KG1 (cell line): ENCODE measurements at regions not wholly inside any gene's neighbourhood (a gene's known extent, or its start where the extent isn't known, plus 50 kb on each side); places are given as distances from the start of the nearest gene placed in this dataset.
"Not testable (repeated sequence)": the region's sequence is repeated elsewhere in the genome, so short reads cannot be mapped to it uniquely, and the experiment has no call there.

ENCODE experiments used
- DNase-seq: peaks from one replicate; lab custom pipeline; 2025; lab: John Stamatoyannopoulos, UW

DNA sequence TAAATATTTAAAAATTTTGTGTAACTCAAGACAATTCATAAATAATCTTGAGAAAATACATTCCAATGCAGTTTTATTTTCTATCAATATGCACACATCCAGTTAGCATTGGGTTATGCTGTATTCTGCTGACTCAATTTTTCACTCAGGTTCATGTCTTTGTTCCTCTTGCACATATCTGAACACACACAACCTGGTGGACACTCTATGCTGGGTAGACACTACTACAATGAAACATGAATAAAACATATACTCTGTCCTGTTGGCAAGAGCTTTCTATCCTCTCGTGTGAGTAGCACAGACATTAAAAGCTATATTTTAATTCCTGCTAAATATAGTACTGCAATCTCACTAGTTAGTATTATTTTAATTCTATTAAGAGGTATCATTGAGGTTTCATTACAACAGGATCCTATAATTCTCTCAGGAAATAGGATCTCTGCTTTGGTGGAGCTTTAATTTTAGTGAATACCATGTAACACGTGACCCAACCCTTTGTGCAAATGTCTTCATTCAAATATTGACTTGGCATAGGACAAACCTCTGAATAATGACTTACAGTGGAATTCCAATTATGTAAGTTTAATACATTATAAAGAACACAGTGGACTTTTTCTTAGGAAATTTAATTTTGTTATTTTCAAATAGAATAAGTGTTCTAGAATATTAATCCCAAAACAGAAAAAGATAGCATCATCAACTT, 342.3 kb upstream of the TMEFF2 start:
- DNase-seq: no peak

GRCh38 chr2:192535956-192536921, 341.5 kb upstream of the TMEFF2 start:
- no peak for DNase-seq

GRCh38 chr2:192534072-192534471, 339.3 kb upstream of the TMEFF2 start:
- DNase-seq: no peak

DNA sequence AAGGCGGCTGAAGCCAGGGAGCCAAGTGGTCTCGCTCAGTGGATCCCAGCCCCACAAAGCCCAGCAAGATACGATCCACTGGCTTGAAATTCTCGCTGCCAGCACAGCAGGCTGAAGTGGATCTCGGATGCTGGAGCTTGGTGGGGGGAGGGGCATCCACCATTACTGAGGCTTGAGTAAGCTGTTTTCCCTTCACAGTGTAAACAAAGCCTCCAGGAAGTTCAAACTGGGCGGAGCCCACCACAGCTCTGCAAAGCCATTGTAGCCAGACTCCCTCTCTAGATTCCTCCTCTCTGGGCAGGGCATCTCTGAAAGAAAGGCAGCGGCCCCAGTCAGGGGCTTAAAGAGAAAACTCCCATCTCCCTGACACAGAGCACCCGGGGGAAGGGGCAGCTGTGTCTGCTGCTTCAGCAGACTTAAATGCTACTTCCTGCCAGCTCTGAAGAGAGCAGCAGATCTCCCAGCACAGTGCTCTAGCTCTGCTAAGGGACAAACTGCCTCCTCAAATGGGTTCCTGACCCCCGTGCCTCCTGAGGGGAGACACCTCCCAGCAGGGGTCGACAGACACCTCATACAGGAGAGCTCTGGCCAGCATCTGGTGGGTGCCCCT, 330.0 kb upstream of the TMEFF2 start:
- not testable (repeated sequence) for DNase-seq

- DNase-seq: not testable (repeated sequence)
Measured at GRCh38 chr2:192524214-192524613, 329.5 kb upstream of the TMEFF2 start.

DNA sequence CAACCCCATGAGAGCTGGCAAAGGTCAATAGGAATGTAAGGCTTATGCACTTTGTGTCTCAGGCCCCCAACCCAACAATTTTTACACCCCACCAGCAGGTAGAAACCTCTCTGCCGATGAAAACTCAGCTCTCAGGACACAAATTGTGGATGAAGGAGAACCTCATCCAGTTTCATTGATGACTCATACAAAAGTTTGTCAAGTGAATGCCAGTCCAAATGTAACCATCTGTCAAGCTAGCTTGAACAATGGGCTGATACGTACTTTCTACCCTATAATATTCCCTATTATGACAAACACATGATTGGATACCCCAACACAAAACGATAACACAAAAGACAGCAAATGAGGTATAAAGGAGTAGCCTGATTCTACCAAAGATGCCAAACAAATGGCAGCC, 321.2 kb upstream of the TMEFF2 start:
- DNase-seq: no peak

- no peak for DNase-seq
Measured at GRCh38 chr2:192513575-192513974, 318.8 kb upstream of the TMEFF2 start.

DNA sequence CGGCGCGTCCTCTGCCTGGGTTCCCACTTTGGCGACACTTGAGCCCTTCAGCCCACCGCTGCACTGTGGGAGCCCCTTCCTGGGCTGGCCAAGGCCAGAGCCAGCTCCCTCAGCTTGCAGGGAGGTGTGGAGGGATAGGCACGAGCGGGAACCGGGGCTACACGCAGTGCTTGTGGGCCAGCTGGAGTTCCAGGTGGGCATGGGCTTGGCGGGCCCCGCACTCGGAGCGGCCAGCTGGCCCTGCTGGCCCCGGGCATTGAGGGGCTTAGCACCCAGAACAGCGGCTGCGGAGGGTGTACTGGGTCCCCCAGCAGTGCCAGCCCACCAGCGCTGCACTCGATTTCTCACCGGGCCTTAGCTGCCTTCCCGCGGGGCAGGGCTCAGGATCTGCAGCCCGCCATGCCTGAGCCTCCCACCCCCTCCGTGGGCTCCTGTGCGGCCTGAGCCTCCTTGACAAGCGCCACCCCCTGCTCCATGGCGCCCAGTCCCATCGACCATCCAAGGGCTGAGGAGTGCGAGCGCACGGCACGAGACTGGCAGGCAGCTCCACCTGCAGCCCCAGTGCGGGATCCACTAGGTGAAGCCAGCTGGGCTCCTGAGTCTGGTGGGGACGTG, 313.2 kb upstream of the TMEFF2 start:
- not testable (repeated sequence) for DNase-seq

GRCh38 chr2:192500550-192501200, 305.9 kb upstream of the TMEFF2 start:
- no peak for DNase-seq

DNA sequence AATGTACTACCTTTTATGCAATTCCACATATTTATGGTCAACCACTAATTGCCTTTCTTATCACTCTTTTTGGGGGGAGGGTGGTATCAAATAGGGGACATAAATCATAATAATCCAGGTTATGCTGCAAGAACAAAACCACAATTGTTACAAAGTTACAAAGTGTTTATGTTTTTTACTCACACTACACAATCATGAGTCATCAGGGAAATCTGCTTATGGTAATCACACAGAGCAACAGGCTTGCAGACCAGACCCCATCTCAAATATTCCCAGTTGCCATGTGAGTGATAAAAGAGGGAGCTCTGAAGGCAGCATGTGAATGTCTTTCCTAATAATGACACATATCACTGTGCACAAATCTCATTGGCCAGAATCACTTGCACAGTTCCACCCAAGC, 304.7 kb upstream of the TMEFF2 start:
- no peak for DNase-seq

GRCh38 chr2:192498747-192499146, 304.0 kb upstream of the TMEFF2 start:
- DNase-seq: no peak

- not testable (repeated sequence) for DNase-seq
Measured at GRCh38 chr2:192488158-192488557, 293.4 kb upstream of the TMEFF2 start.

- no peak for DNase-seq
Measured at GRCh38 chr2:192487636-192488035, 292.9 kb upstream of the TMEFF2 start.

GRCh38 chr2:192484903-192485302, 290.2 kb upstream of the TMEFF2 start:
- no peak for DNase-seq

- no peak for DNase-seq
Measured at GRCh38 chr2:192480984-192481383, 286.3 kb upstream of the TMEFF2 start.

GRCh38 chr2:192473331-192473730, 278.6 kb upstream of the TMEFF2 start:
- no peak for DNase-seq

- no peak for DNase-seq
Measured at GRCh38 chr2:192471982-192472381, 277.2 kb upstream of the TMEFF2 start.

GRCh38 chr2:192469612-192470011, 274.9 kb upstream of the TMEFF2 start:
- no peak for DNase-seq

DNA sequence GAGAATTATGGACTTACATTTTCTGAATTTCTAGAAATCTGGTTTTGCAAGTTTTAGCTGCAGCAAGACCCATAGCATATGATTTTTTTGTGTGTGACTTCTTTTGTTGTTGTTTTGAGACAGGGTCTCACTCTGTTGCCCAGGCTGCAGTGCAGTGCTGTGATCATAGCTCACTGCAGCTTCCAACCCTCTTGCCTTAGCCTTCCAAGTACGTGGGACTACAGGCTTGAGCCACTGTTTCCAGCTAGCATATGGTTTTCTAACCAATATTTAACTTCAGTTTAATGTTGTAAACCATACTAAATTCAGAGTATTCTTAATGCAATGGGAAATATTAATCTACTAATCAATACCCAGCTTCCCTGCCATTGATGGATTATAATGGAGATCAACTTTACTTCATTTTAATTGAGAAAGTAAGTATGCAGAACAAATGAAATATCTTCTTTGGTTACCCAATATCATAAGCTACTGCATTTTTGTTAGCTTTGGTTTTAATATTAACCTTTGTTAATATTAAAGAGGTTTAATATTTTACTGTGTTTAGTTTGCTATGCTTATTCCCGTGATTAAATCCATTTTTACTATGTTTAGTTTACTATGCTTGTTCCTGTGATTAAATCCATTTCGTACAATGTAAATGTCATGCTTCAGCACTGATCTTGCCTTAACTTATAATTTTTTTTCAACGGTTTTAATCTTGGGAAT, 273.4 kb upstream of the TMEFF2 start:
- DNase-seq: no peak

DNA sequence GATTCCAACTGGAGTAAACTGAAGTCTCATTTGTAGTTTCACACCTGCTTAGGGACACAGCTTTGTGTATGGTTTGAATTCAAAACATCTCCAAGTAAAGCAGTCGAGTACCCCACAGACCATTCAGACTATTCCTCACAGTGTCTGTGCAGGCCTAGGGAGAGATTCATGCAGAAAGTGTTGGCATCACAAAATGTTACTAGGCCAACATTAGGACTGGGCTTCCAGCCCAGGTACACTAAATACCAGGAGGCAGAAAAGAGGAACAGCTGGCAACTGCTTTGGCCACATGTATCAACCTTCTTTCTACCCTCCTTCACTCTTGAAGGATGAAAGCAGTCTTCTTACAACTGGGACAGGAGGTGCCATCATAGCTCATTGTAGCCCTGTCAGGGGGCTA, 270.4 kb upstream of the TMEFF2 start:
- no peak for DNase-seq

DNA sequence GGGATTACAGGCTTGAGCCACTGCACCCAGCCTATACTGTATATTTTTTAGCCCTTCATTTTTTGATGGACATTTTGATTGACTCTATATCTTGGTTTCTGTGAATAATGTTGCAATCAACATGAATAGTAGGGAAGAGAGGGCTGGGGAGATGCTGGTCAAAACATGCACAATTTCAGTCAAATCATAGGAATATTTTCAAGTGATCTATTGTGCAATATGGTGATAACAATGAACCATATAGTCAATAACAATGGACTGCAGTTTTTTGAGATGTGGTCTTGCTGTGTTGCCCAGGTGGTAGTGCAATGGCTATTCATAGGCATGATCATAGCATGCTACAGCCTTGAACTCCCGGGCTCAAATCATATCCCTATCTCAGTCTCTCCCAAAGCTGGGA, 264.7 kb upstream of the TMEFF2 start:
- no peak for DNase-seq
